GM12892 (cell line): ENCODE measurements at regions not wholly inside any gene's neighbourhood (a gene's known extent, or its start where the extent isn't known, plus 50 kb on each side); places are given as distances from the start of the nearest gene placed in this dataset.
"Not testable (repeated sequence)": the region's sequence is repeated elsewhere in the genome, so short reads cannot be mapped to it uniquely, and the experiment has no call there.

Experiments used
- DNase-seq: peaks from one replicate; pipeline ENCODE4 v3.0.0; 2011; ENCODE audit not compliant: insufficient read length
- FAIRE-seq: peaks from 2 replicates; lab custom pipeline; 2011; peaks lifted over from hg19 to GRCh38; lab: Jason Lieb, UNC
- POLR2A ChIP-seq: IDR thresholded peaks from 2 replicates; pipeline ENCODE4 v1.6.1; 2011; ENCODE audit warnings: low read depth, low read length, control low read depth
- POLR2AphosphoS5 ChIP-seq: IDR thresholded peaks from 2 replicates; pipeline ENCODE4 v1.6.1; 2011; ENCODE audit warnings: low read depth, low read length, control low read depth
- TAF1 ChIP-seq: IDR thresholded peaks from 2 replicates; pipeline ENCODE4 v1.6.1; 2011; ENCODE audit warnings: low read depth, mild to moderate bottlenecking, control low read depth, low read length, borderline replicate concordance

DNA sequence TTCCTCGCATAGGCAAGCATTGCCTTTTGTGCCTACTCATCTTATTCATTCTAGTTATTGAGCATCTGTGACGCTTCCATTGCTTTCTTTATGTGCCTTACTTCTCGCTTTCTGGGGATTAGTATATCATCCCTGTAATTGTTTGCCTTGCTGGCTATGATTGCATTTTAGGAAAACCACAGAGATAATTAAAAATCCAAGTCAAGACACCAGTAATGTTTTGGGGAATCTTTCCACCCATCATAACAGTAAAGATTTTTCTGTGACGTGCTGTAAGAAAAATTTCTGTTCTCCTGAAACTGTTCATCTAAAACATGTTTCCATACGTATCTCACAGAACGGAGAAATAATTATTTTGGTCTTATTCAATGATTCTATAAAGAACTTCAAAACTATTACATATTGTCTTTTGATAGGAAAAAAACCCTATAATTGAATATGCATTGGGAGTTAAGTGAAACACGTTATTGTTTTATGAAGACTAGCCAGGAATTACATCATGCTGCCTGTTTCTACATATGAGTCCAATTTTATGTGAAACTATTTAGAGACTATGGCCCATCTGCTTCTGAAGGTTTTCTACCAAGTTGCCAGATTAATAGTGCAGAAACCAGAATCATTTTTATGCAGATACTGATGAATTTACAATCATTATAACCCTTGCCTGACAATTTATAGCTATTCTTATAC lies 133.7 kb upstream of the FIBIN start:
- no peak for TF ChIP-seq POLR2A
- TF ChIP-seq TAF1, result no peak
- TF ChIP-seq POLR2AphosphoS5, result no peak
- DNase-seq, result no peak
- no peak for FAIRE-seq

DNA sequence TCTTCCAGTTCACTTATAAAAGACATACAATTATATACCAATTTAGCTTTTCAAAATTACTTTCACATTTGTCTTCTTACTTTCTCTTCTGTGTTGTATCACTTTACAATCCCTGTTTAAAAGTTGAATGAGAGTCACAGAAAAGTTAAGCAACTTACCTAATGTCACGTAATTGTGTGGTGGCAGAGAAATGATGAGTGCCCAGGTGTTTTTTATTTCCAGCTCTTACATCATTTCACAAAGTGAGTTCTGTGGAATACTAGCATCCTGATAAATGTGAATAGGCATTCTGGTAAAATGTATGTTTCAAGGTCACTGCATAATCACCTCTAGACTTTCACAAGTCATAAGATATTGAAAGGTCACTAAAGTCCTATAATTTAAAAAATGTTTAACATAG lies 133.0 kb upstream of the FIBIN start:
- no peak for TF ChIP-seq POLR2A
- TF ChIP-seq POLR2AphosphoS5, result no peak
- no peak for TF ChIP-seq TAF1
- DNase-seq (no peak), FAIRE-seq (no peak)

DNA sequence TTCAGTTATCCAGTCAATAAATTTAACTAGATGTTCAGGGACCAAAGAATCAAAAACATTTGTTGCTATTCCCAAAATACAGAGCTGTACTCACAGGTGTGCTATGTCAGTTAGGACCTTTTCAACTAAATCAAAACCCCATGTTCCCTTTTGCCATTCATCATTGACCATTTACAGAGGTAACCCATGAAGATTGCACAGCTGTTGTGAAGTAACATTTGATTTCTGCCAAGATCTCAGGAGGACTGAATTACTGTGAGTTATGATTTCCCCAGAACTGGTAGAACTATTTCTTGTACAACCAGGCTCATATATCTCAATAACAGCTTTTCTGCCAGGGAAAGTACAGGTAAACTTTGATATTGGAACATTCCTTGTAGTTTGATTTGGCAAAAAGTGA lies 131.1 kb upstream of the FIBIN start:
- no peak for DNase-seq
- FAIRE-seq, result no peak
- no peak for TF ChIP-seq POLR2AphosphoS5
- TF ChIP-seq POLR2A, result no peak
- TF ChIP-seq TAF1, result no peak

DNA sequence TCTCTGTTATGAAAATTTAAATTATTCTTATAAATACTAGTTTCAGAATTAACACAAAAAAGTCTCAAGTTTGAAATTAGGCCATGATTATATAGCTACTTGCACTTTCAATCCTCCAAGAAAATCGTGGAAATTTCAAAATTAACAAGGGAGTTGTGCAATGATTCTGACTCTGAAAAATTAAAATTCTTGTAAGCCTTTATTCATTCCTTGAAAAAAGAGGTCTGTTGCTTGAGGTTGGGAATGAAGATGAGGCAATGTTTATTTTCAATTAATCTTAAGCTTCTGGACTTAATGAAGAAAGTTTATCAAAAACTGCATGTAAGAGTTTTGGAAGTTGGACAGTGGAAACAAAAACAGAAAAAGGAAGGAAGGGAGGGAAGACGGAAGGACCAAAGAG lies 128.2 kb upstream of the FIBIN start:
- DNase-seq (no peak), FAIRE-seq (no peak)
- TF ChIP-seq POLR2AphosphoS5 (no peak), TAF1 (no peak), POLR2A (no peak)

DNA sequence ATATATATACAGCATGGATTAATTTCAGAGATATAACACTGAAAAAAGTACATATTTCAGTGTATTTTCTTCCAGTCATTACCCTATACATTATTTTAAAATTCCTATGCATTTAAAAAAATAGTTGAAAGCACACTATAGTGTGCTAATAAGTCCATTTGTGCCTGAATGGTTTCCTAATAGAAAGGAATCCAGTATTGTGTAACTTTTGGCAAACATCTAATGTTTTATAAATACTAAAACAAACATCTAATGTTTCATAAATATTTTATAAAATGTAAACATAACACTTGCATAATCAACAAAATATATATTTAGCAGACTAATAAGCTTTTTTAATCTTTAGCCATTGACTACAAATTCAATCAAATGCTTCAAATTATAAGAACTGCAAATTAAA lies 126.6 kb upstream of the FIBIN start:
- FAIRE-seq (no peak), DNase-seq (no peak)
- no peak for TF ChIP-seq TAF1
- TF ChIP-seq POLR2A, result no peak
- no peak for TF ChIP-seq POLR2AphosphoS5

DNA sequence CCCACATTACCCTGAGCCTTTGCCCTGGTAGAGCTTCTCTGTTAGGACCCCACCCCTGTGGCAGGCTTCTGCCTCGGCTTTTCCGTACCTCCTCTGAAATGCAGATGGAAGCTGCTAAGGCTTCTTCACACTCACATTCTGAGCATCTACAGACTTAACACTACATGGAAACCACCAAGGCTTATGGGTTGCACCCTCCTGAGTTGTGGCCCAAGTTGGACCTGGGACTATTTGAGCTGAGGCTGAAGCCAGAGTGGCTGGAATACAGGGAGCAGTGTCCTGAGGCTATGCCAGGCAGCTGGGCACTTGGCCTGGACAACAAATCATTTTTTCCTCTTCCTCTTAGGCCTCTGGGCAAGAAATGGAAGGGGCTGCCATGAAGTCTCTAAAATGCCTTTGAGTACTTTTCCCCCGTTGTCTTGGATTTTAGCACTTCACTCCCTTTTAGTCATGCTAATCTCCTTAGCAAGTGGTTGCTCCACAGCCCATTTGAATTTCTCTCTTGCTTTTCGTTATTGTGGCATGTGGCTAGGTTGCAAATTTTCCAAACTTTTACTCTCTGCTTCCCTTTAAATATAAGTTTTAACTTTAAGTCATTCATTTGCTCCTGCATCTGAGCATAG lies 114.8 kb upstream of the FIBIN start:
- TF ChIP-seq TAF1 (no peak), POLR2A (no peak), POLR2AphosphoS5 (no peak)
- FAIRE-seq, result no peak
- no peak for DNase-seq

DNA sequence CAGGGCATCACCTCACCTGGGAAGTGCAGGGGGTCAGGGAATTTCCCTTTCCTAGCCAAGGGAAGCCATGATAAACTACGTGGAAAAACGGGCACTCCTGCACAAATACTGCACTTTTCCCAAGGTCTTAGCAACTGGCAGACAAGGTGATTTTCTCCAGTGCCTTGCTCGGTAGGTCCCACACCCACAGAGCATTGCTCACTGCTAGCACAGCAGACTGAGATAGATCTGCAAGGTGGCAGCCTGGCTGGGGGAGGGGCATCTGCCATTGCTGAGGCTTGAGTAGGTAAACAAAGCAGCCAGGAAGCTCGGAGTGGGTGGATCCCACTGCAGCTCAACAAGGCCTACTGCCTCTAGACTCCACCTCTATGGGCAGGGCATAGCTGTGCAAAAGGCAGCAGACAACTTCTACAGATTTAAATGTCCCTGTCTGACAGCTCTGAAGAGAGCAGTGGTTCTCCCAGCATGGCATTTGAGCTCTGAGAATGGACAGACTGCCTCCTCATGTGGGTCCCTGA lies 111.5 kb upstream of the FIBIN start:
- not testable (repeated sequence) for DNase-seq, FAIRE-seq

DNA sequence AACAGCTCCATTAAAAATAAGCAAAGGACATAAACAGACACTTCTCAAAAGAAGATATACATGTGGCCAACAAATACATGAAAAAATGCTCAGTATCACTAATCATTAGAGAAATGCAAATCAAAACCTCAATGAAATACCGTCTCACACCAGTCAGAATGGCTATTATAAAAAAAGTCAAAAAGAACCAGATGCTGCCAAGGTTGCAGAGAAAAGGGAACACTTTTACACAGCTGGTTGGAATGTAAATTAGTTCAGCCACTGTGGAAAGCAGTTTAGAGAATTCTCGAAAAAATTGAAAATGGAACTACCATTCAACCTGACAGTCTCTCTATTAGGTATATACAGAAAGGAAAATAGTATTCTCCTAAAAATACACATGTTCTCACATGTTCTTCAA lies 102.4 kb upstream of the FIBIN start:
- DNase-seq (no peak), FAIRE-seq (peak; percentile 44)
- no peak for TF ChIP-seq POLR2AphosphoS5
- TF ChIP-seq POLR2A, result no peak
- TF ChIP-seq TAF1, result no peak

DNA sequence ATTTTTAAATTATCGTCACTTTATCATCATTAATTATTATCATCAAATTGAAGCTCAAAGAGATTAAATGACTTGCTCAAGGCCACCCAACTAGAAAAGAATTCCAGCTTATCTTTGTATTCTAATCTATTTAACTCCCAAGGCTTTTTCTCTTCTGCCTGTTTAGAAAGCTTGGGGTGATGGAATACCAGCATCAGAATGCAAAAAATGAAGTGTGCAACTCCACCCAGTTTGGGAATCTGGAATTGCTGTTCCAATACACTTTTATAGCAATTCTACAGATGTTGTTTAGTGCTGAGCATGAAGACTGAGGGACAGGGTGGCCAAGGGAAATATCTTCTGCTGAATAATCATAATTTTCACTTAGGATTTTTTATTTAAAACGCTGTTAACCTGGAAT lies 97.2 kb upstream of the FIBIN start:
- no peak for DNase-seq
- TF ChIP-seq POLR2A (no peak), TAF1 (no peak), POLR2AphosphoS5 (no peak)
- FAIRE-seq, result no peak

DNA sequence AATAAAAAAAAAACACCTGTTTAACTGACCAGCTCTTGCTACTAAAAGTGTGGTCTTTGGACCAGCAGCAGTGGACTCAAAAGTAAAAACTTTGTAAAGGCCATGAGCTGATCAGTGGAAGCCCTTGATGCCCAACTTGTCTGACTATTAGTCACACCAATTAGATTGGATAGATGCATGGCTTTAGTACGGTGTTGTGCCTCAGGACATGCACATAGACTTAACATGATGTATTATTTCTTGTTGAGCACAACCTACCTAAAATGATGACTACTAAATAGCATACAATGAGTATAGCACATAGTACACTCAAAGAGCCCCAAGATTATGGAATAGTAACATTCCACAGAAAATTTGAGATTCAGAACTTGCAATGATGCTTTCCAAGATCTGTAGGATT lies 95.1 kb upstream of the FIBIN start:
- FAIRE-seq (no peak), DNase-seq (no peak)
- TF ChIP-seq POLR2A (no peak), POLR2AphosphoS5 (no peak), TAF1 (no peak)

DNA sequence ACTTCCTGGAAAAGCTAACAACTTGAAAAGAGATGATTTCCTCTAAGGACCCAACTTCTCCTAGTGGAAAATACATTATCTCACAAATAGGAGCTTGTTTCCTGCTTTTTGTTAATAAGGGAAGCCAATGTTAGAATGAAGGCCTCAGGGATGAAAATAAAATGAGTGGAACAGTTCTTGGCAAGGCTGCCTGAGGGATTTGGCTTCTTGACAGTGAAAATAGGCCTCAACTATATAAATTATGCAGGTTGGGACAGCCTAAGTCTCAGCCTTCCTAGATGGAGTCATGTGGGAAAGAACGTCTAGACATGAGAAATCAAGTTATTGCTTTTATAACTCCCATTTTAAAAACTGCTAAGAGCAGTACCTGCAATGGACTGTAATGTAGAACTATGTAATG lies 92.8 kb upstream of the FIBIN start:
- no peak for DNase-seq
- TF ChIP-seq POLR2AphosphoS5, result no peak
- no peak for TF ChIP-seq POLR2A
- TF ChIP-seq TAF1, result no peak
- FAIRE-seq, result no peak

DNA sequence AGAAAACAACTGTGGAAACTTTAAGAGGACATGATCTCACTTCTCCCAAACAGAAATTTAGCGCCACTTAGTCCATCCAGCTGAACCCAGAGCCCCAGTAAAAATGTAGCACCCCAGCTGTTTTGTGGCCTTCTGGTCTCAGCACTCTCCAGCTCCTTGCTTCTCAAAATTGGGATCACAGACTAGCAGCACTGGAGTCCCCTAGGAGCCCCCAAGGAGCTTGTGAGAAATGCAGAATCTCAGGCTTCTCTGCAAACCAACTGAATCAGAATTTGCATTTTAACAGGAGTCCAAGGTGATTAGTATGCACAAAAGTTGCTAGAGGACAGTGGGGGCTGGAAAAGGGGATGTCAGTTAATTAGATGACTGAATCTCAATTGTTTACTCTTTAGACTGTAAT lies 89.8 kb upstream of the FIBIN start:
- TF ChIP-seq POLR2A, result no peak
- no peak for TF ChIP-seq TAF1
- no peak for TF ChIP-seq POLR2AphosphoS5
- no peak for DNase-seq
- FAIRE-seq, result no peak
